H7 (cell line): ENCODE measurements at regions not wholly inside any gene's neighbourhood (a gene's known extent, or its start where the extent isn't known, plus 50 kb on each side); places are given as distances from the start of the nearest gene placed in this dataset.

Experiments
- DNase-seq: peaks from one replicate; pipeline ENCODE4 v3.0.0; 2012
- H3K27me3 ChIP-seq: 2 replicates; pipeline ENCODE4 v1.6.0; 2011; ENCODE audit warnings: mild to moderate bottlenecking, low read length; ENCODE audit not compliant: control insufficient read depth, insufficient read depth
- H3K36me3 ChIP-seq: replicated peaks from 2 replicates; pipeline ENCODE4 v1.5.1; 2011; ENCODE audit warnings: low read length; ENCODE audit not compliant: control insufficient read depth, insufficient read depth
- H3K4me3 ChIP-seq: 2 replicates; pipeline ENCODE4 v1.5.1; 2011; ENCODE audit warnings: low read depth, mild to moderate bottlenecking, control low read depth, low read length, moderate library complexity; ENCODE audit not compliant: insufficient read depth

DNA sequence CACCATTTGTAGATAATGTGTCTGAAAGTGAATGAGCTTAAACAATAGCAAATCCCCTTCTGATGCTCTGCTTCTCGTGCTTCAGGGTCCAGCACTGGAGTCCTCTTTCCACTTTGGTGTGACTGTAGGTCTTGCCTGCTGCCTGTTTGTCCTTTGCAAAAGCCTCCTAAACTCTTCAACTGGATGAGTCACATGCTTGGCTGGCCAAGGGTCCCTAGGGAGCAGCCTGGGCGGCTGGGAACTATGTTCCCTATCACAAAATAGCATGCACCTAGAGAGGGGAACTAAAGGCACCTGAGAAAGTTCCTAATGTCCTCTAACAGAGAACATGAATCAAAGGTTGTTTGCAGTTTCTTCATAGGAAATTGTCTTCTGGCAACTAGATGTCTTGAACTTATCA is 607.2 kb upstream of the PLXNA2 start:
- Histone ChIP-seq H3K27me3 (no peaks in the 10 kb centered on the region), H3K36me3 (no peaks in the 10 kb centered on the region), H3K4me3 (no peak overlapping the region)
- no peak for DNase-seq

DNA sequence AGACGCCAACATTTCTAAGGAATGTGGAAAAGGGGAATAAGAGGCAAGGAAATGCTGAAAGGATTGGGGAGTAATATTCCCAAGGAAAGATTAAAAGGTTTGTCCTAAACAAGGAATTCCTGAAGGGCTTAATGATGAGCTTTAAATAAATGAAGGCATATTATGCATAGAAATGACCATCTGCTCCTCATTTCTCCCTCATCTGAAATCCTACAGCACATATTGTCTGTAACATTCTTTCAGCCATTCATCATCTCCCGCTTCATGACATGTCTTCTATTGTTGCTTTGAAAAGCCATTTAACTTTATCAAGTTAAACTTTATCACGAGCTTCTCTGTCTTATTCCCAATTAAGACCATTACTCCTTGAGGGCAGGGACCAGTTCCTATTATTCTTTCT is 608.7 kb upstream of the PLXNA2 start:
- H3K36me3 ChIP-seq = no peaks in the 10 kb centered on the region
- no peaks in the 10 kb centered on the region for H3K27me3 ChIP-seq
- H3K4me3 ChIP-seq = no peak overlapping the region
- DNase-seq = no peak

DNA sequence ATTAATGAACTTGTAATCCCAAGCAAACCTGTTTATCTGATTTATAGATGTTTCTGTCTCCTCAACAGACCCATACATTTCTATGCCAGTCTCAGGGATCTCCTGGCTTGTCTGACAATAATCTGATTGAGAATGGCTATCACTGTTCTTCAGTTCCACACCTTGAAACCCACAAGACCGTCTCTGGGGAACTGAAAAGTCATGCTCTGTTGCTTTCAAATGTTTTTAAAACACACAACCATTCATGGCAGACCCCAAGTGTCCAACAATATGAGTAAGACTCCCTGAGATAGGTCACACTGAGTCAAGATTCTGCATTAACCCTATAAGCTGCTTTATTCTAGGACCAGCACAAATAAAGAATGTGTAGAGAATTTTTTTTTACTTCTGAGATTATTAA is 611.2 kb upstream of the PLXNA2 start:
- H3K27me3 ChIP-seq = no peaks in the 10 kb centered on the region
- DNase-seq = no peak
- no peaks in the 10 kb centered on the region for H3K36me3 ChIP-seq
- no peak overlapping the region for H3K4me3 ChIP-seq

DNA sequence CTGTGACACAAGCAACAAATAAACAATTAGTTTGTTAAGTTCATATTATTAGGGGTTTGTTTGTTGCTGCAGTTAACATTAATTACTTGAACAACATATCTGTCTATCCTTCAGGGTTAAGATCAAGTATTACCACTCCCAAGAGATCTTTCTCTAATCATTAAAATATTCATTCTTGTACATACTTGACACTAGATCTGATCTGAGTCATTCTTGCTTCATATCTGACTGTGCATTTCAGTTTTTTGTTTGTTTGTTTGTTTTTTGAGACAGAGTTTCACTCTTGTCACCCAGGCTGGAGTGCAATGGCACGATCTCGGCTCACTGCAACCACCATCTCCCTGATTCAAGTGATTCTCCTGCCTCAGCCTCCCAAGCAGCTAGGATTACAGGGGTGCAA is 613.3 kb upstream of the PLXNA2 start:
- no peaks in the 10 kb centered on the region for H3K36me3 ChIP-seq
- H3K4me3 ChIP-seq = no peak overlapping the region
- DNase-seq = no peak
- H3K27me3 ChIP-seq = no peaks in the 10 kb centered on the region

DNA sequence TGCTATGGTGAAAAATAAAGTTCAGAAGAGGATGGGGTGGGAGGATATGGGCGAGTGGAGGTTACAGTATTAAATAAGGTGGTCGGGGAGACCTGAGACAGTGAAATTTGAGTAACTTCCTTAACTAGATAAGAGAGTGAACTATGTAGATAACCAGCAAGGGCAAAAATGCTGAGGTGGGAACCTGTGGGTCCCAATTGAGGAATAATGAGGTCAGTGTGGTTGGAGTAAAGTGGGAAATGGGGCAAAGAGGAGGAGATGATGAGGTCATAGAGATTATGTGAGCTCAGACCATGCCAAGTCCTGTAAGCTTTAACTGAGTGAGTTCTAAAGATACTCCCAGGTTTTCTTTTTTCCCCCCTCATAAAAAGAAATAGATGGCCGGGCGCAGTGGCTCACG is 614.6 kb upstream of the PLXNA2 start:
- H3K36me3 ChIP-seq = no peaks in the 10 kb centered on the region
- no peak overlapping the region for H3K4me3 ChIP-seq
- DNase-seq = no peak
- H3K27me3 ChIP-seq = no peaks in the 10 kb centered on the region

DNA sequence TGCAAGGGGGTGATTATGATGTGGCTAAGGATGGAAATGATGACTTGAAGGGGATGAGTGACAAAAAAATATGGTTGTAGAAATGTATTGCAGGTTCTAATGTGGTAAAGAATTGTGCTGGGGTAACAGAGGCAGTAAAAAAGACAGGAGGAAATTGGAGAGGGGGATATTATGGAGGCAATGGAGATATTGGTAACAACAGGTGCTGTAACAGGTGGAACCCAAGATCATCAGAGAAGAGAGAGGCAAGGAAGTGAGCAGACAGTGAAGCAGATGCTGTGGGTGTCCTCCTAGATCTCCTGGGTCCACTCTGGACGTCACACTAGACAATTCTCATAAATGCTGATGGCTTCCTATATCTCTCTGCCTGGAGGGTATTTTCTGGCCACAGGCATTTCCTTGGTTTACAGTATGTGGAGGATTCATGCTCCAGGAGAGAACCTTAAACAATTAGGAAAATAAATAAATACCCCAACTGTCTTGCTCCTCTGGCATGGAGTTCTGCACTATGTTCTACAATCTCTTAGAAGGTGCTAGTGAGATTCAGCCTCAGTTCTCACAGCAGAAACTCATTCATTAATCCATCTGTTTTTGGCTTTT is 620.3 kb upstream of the PLXNA2 start:
- Histone ChIP-seq H3K36me3 (no peaks in the 10 kb centered on the region), H3K4me3 (no peak overlapping the region), H3K27me3 (no peaks in the 10 kb centered on the region)
- no peak for DNase-seq

DNA sequence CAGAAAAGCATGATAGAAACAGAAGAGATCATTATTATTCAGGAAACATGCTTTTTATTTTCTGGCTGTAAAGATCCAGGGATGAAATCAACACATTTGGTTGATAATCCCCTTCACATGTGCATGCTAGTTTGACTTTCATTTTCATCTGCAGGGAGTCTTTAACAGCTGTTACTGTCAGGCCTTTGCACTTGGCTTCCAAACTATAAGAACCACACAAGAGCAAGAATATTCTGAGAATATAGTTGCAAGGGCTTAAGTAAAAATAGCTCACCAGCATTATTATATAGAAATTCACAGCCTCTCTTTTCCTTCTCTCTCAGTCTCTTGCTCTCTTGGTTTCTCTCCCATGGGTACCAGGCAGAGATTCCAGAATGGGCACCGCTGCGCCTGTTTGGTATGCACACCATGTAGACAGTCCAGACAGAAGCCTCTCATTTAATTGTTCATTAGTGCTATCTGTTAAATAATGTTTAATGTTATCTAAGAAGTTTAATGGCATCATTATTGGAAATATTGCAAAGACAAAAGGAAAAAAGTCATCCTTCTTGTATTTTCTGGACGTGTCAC is 622.3 kb upstream of the PLXNA2 start:
- Histone ChIP-seq H3K36me3 (no peaks in the 10 kb centered on the region), H3K27me3 (no peaks in the 10 kb centered on the region), H3K4me3 (no peak overlapping the region)
- no peak for DNase-seq

DNA sequence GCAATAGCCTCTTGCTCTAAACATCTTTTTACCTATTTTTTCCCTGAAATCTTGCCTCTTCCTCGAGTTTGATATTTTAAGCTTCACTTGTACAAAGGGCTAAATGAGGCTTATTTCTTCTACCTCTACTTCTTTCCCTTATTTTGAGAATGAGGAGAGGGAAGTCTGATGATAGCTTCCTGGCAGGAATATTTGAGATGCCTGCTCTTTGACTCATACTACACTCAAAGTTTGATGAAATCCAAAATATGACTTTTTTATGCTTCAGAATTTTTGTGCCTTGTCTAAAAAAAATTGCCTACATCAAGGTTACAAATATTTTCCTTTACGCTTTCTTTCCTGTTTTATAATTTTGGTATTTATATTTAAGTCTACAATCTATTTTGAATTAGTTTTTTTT is 624.4 kb upstream of the PLXNA2 start:
- no peak for DNase-seq
- no peaks in the 10 kb centered on the region for H3K27me3 ChIP-seq
- H3K4me3 ChIP-seq = no peak overlapping the region
- no peaks in the 10 kb centered on the region for H3K36me3 ChIP-seq

DNA sequence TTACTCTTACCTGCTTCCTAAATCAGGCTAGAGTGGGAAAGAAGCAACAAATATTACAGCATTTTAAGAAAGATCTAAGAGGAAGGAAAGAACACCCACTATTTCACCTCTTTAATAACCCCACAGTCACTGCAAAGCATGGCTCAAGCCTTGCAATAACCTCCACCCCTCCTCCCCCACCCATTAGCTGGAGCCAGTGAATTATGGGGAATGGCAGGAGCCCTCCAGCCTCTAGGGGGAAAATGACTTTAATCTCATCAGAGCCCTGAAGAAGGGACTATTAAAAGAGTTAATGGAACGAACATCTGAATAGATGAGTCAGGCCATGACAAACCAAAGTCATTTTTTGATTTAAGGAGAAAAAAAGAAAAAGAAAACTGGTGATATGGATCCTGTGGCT is 630.7 kb upstream of the PLXNA2 start:
- H3K27me3 ChIP-seq = no peaks in the 10 kb centered on the region
- H3K36me3 ChIP-seq = no peaks in the 10 kb centered on the region
- H3K4me3 ChIP-seq = no peak overlapping the region
- DNase-seq = peak; percentile 4

DNA sequence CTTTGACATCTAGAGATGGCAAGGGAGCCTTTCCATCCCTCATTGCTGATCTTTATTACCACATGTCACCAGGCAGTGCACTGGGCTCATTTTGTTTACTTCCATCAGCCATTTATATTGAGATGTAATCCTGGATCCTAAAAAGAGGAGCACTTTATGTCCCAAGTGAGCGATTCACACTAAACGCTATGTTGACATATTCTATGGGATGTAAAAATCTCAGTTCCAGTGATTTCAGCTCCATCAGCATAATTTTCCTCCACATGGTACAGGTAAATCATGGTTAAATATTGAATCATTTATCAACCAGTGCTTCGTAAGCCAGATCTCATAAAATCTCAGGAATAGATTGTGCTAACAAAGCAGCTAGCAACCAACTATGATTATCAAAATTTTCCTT is 634.8 kb upstream of the PLXNA2 start:
- no peak for DNase-seq
- no peaks in the 10 kb centered on the region for H3K27me3 ChIP-seq
- H3K4me3 ChIP-seq = no peak overlapping the region
- H3K36me3 ChIP-seq = no peaks in the 10 kb centered on the region

DNA sequence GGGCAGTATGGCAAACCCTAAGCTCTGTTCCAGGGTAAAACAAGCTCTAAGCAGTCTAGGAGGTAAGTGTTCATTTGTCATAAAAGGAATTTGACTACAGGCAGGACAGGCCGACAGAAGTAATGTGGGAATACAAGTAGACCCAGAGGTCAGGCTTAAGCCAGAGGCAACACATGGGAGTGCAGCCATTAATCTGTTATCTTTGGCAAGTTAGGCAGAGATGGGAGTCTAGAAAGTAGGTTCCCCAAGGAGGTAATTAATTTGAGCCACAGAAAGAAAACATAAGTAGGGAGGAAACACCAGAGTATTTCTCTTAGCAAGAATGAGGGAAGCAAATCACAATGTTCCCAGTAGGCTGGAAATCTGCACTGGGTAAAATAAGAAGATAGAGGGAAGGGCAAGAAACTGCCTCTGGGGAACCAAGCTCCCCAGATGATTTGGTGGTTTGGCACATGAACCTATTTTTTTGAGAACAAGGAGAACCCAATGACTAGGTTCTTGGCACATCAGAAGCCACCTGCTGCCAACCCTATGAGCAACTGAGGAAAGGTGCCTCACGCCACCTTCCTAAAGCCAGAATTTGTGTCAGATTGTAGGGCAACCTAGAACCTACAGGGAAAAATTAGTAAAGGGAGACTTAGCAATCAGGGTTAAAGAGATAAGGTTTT is 636.4 kb upstream of the PLXNA2 start:
- DNase-seq = no peak
- H3K36me3 ChIP-seq = no peaks in the 10 kb centered on the region
- H3K4me3 ChIP-seq = no peak overlapping the region
- no peaks in the 10 kb centered on the region for H3K27me3 ChIP-seq

DNA sequence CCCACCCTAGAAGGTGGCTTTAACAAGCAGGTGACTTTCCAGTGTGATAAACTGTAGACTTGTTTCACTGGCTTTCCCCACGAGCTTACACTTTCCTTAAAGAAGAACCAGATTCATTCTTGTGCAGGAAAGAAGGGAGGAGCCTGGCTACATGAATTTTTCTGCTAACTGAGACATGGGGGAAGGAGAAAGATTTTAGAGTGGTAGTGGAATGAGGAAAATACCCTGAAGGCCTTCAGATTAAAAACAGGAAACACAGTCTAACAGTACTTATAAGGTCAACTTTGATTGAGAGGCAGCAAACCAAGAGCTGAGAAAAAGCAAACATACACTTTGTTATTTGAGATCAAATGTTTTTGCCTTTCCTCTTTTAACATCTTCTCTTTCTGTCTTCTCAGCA is 640.9 kb upstream of the PLXNA2 start:
- Histone ChIP-seq H3K36me3 (no peaks in the 10 kb centered on the region), H3K4me3 (no peak overlapping the region), H3K27me3 (no peaks in the 10 kb centered on the region)
- no peak for DNase-seq

DNA sequence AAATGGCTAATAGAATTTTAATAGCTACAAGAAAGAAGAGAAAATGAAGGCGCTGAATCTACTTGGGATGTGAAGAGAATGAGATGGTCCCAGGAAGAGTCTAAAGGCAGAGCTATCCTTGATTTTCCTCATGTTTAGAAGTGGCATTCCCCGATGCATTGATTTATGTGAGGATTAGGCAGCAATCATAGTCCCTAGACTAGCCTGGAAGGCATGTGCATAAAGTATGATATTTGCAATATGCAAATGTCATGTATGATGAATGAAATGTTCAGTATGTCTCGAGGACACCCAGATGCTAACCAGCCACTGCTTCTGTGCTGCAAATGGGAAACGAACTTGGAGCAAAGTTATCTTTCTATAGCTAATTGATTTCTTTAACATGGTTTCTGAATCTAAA is 641.5 kb upstream of the PLXNA2 start:
- no peak for DNase-seq
- H3K4me3 ChIP-seq = no peak overlapping the region
- H3K27me3 ChIP-seq = no peaks in the 10 kb centered on the region
- no peaks in the 10 kb centered on the region for H3K36me3 ChIP-seq

DNA sequence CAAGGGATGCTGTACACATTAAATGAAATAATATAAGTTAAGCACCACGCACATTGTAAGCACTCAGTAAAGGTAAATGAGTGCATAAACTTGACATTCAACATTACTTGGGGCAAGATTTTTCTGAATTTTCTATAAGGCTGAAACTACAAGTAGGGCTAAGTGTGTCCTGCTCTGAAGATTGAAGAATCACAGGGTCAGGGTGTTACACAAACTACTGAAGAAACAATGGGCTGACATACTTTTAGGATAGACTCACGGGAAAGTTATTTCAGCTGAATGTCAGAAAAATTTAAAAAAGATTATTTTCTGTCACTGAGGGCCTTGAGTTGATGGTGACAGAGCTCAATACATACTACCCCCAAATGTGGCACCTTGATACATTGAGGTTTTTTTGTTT is 644.2 kb upstream of the PLXNA2 start:
- Histone ChIP-seq H3K36me3 (no peaks in the 10 kb centered on the region), H3K4me3 (no peak overlapping the region), H3K27me3 (no peaks in the 10 kb centered on the region)
- DNase-seq = no peak

DNA sequence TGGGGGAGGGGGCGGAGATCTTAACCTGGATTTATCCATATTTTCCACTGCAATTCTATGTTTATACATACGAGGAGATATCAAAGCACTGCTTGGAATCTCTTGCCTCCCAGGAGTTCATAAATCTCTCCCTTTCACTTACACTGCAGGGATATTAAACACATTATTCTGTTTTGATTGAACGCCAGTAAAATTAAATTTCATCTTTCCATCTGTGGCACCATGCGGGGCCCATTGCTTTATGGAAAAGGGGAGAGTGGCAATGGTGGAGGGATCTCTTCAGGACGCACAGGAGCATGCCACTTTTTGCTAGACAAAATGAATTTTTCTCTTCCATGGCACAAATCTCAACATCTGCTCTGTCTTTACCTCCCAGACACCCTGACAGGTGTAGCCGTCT is 648.0 kb upstream of the PLXNA2 start:
- Histone ChIP-seq H3K27me3 (no peaks in the 10 kb centered on the region), H3K4me3 (no peak overlapping the region), H3K36me3 (no peaks in the 10 kb centered on the region)
- DNase-seq = no peak
